Astrocyte (in vitro differentiated cells and primary cell): ENCODE measurements at regions not wholly inside any gene's neighbourhood (a gene's known extent, or its start where the extent isn't known, plus 50 kb on each side); places are given as distances from the start of the nearest gene placed in this dataset.

Experiments
- DNase-seq: peaks from one replicate; pipeline ENCODE4 v3.0.0-alpha.2; 2010; ENCODE audit warnings: low read depth
- FAIRE-seq: peaks from 2 replicates; lab custom pipeline; 2011; peaks lifted over from hg19 to GRCh38; lab: Jason Lieb, UNC
- H2AFZ ChIP-seq: 2 replicates; pipeline ENCODE4 v1.6.0; 2012; ENCODE audit warnings: low read depth, low read length, inconsistent platforms
- H3K27ac ChIP-seq: 2 replicates; pipeline ENCODE4 v1.5.1; 2011; ENCODE audit warnings: low read depth, low read length, inconsistent platforms
- H3K27me3 ChIP-seq: 2 replicates; pipeline ENCODE4 v1.6.0; 2011; ENCODE audit warnings: low read length, inconsistent platforms; ENCODE audit not compliant: insufficient read depth
- H3K36me3 ChIP-seq: 2 replicates; pipeline ENCODE4 v1.5.1; 2011; ENCODE audit warnings: low read length, inconsistent platforms; ENCODE audit not compliant: insufficient read depth
- H3K4me1 ChIP-seq: 2 replicates; pipeline ENCODE4 v1.5.1; 2011; ENCODE audit warnings: low read length, inconsistent platforms; ENCODE audit not compliant: insufficient read depth
- H3K4me2 ChIP-seq: 2 replicates; pipeline ENCODE4 v1.6.0; 2012; ENCODE audit warnings: low read length, inconsistent platforms
- H3K4me3 ChIP-seq: 2 replicates; pipeline ENCODE4 v1.5.1; 2011; ENCODE audit warnings: low read depth, mild to moderate bottlenecking, low read length, inconsistent platforms; ENCODE audit not compliant: insufficient read depth
- H3K79me2 ChIP-seq: 2 replicates; pipeline ENCODE4 v1.6.0; 2012; ENCODE audit warnings: mild to moderate bottlenecking, low read length, inconsistent platforms; ENCODE audit not compliant: insufficient read depth
- H3K9ac ChIP-seq: 2 replicates; pipeline ENCODE4 v1.6.0; 2012; ENCODE audit warnings: mild to moderate bottlenecking, low read length, inconsistent platforms
- H3K9me3 ChIP-seq: 2 replicates; pipeline ENCODE4 v1.5.1; 2012; ENCODE audit warnings: low read depth, mild to moderate bottlenecking, low read length, inconsistent platforms; ENCODE audit not compliant: insufficient read depth
- H4K20me1 ChIP-seq: 2 replicates; pipeline ENCODE4 v1.6.0; 2012; ENCODE audit warnings: low read length, inconsistent platforms; ENCODE audit not compliant: insufficient read depth
- H3K27ac Mint-ChIP-seq: one replicate; pipeline ENCODE4 v1.8.0; 2021; ENCODE audit warnings: mild to moderate bottlenecking, mixed read lengths; ENCODE audit not compliant: unreplicated experiment
- H3K27me3 Mint-ChIP-seq: one replicate; pipeline ENCODE4 v1.8.0; 2021; ENCODE audit warnings: low read depth, mixed read lengths; ENCODE audit not compliant: unreplicated experiment
- H3K36me3 Mint-ChIP-seq: one replicate; pipeline ENCODE4 v1.8.0; 2021; ENCODE audit warnings: low read depth, mixed read lengths; ENCODE audit not compliant: unreplicated experiment
- H3K4me1 Mint-ChIP-seq: one replicate; pipeline ENCODE4 v1.8.0; 2021; ENCODE audit warnings: low read depth, mixed read lengths; ENCODE audit not compliant: unreplicated experiment
- H3K4me3 Mint-ChIP-seq: one replicate; pipeline ENCODE4 v1.8.0; 2021; ENCODE audit warnings: mild to moderate bottlenecking, moderate library complexity, mixed read lengths; ENCODE audit not compliant: unreplicated experiment
- H3K9me3 Mint-ChIP-seq: one replicate; pipeline ENCODE4 v1.8.0; 2021; ENCODE audit warnings: mild to moderate bottlenecking, mixed read lengths; ENCODE audit not compliant: unreplicated experiment
- CTCF ChIP-seq: IDR thresholded peaks from 2 replicates; pipeline ENCODE4 v1.5.1; 2011; ENCODE audit warnings: low read depth, mild to moderate bottlenecking, inconsistent platforms, low read length, moderate library complexity; ENCODE audit not compliant: insufficient read depth
- EZH2 ChIP-seq: IDR thresholded peaks from 2 replicates; pipeline ENCODE4 v1.6.1; 2012; ENCODE audit warnings: mild to moderate bottlenecking, low read length, inconsistent platforms; ENCODE audit not compliant: insufficient read depth

GRCh38 chrX:69297506-69297905 is 132.3 kb upstream of the PJA1 start:
- no peak for DNase-seq
- no peak for TF ChIP-seq EZH2
- Histone ChIP-seq H3K79me2 (no peaks in the 10 kb centered on the region), H4K20me1 (no peaks in the 10 kb centered on the region), H2AFZ (no peak overlapping the region), H3K36me3 (no peaks in the 10 kb centered on the region), H3K9me3 (no peaks in the 10 kb centered on the region), H3K27me3 (no peaks in the 10 kb centered on the region), H3K4me3 (no peak overlapping the region), H3K27ac (no peak overlapping the region), H3K9ac (no peak overlapping the region), H3K4me2 (no peak overlapping the region), H3K4me1 (no peaks in the 10 kb centered on the region)
- no peak for FAIRE-seq
- Mint-ChIP-seq H3K4me1 (no peaks in the 10 kb centered on the region), H3K27me3 (peaks cover 17% of the 10 kb centered on the region), H3K4me3 (no peak overlapping the region), H3K9me3 (no peaks in the 10 kb centered on the region), H3K27ac (no peak overlapping the region), H3K36me3 (no peaks in the 10 kb centered on the region)

GRCh38 chrX:69293776-69294601 is 128.7 kb upstream of the PJA1 start:
- H3K27ac Mint-ChIP-seq = no peak overlapping the region

GRCh38 chrX:69291116-69291515 is 125.9 kb upstream of the PJA1 start:
- no peaks in the 10 kb centered on the region for H3K36me3 Mint-ChIP-seq
- FAIRE-seq = no peak

More at GRCh38 chrX:69293776-69294601, 128.7 kb upstream of the PJA1 start:
- Mint-ChIP-seq H3K4me3 (no peak overlapping the region), H3K4me1 (no peaks in the 10 kb centered on the region), H3K27me3 (peaks cover 14% of the 10 kb centered on the region), H3K36me3 (no peaks in the 10 kb centered on the region), H3K9me3 (no peaks in the 10 kb centered on the region)
- Histone ChIP-seq H4K20me1 (no peaks in the 10 kb centered on the region), H3K4me2 (no peak overlapping the region), H3K4me3 (no peak overlapping the region), H3K27me3 (no peaks in the 10 kb centered on the region), H3K9me3 (no peaks in the 10 kb centered on the region), H3K36me3 (no peaks in the 10 kb centered on the region), H2AFZ (no peak overlapping the region), H3K79me2 (no peaks in the 10 kb centered on the region), H3K9ac (no peak overlapping the region), H3K27ac (no peak overlapping the region), H3K4me1 (no peaks in the 10 kb centered on the region)
- TF ChIP-seq EZH2 (no peak), CTCF (no peak)
- FAIRE-seq (peak; percentile 76), DNase-seq (no peak)

More at GRCh38 chrX:69291116-69291515, 125.9 kb upstream of the PJA1 start:
- Mint-ChIP-seq H3K4me1 (no peaks in the 10 kb centered on the region), H3K27ac (no peak overlapping the region), H3K27me3 (peaks cover 14% of the 10 kb centered on the region), H3K9me3 (no peaks in the 10 kb centered on the region), H3K4me3 (no peak overlapping the region)
- Histone ChIP-seq H3K9ac (no peak overlapping the region), H3K79me2 (no peaks in the 10 kb centered on the region), H4K20me1 (no peaks in the 10 kb centered on the region), H2AFZ (no peak overlapping the region), H3K4me1 (no peaks in the 10 kb centered on the region), H3K36me3 (no peaks in the 10 kb centered on the region), H3K27me3 (no peaks in the 10 kb centered on the region), H3K27ac (no peak overlapping the region), H3K4me3 (no peak overlapping the region), H3K9me3 (no peaks in the 10 kb centered on the region), H3K4me2 (no peak overlapping the region)
- no peak for TF ChIP-seq EZH2
- TF ChIP-seq CTCF = no peak
- DNase-seq = no peak
